ENCODE measurements at regions not wholly inside any gene's neighbourhood (a gene's known extent, or its start where the extent isn't known, plus 50 kb on each side); places are given as distances from the start of the nearest gene placed in this dataset.

- DNase-seq, result peak in 2 of 3 donors; percentile 65 to 73
- Mint-ChIP-seq H3K27me3 (ENCODE audit: low read depth in 3 of 3) (no peaks in the 10 kb centered on the region), H3K27ac (peak overlapping the region in 1 of 7 donors; percentile 48), H3K9me3 (peaks cover 0 to 3% (median 0%) of the 10 kb centered on the region in 7 donors), H3K4me1 (peaks cover 60% of the 10 kb centered on the region), H3K4me3 (no peak overlapping the region), H3K36me3 (no peaks in the 10 kb centered on the region)
- H4K20me1 ChIP-seq (ENCODE audit: insufficient read depth, low read length), result no peaks in the 10 kb centered on the region
- H3K9me3 ChIP-seq (replicated peaks in 1 of 2; ENCODE audit: control insufficient read depth in 1 of 2, insufficient read depth in 1 of 2, low read length in 2 of 2), result no peaks in the 10 kb centered on the region
- peaks cover 0 to 54% of the 10 kb centered on the region in 2 donors for H3K4me1 ChIP-seq (ENCODE audit: control insufficient read depth in 1 of 2, insufficient read depth in 2 of 2, low read length in 2 of 2)
- H3K36me3 ChIP-seq (replicated peaks in 1 of 2; ENCODE audit: control insufficient read depth in 1 of 2, insufficient read depth in 2 of 2, low read length in 2 of 2), result no peaks in the 10 kb centered on the region
- TF ChIP-seq CTCF (IDR thresholded peaks at IDR 0.05), result no peak
- no peak overlapping the region for H2AFZ ChIP-seq (ENCODE audit: insufficient read depth, low read depth, low read length, poor library complexity, severe bottlenecking)
- H3K79me2 ChIP-seq (ENCODE audit: insufficient read depth, low read length), result no peaks in the 10 kb centered on the region
- H3K4me2 ChIP-seq (replicated peaks; ENCODE audit: extremely low read depth, low read length, poor library complexity, severe bottlenecking), result no peak overlapping the region
- H3K4me3 ChIP-seq (replicated peaks in 1 of 3; ENCODE audit: low read depth in 2 of 3, low read length in 3 of 3), result no peak overlapping the region
- H3K27ac ChIP-seq (ENCODE audit: low read depth in 1 of 2, low read length in 2 of 2), result peak overlapping the region in 1 of 2 donors; percentile 48
- H3K27me3 ChIP-seq (ENCODE audit: control insufficient read depth in 2 of 2, insufficient read depth in 2 of 2, low read length in 2 of 2), result no peaks in the 10 kb centered on the region
- H3K9ac ChIP-seq (ENCODE audit: insufficient read depth, low read length, poor library complexity, severe bottlenecking), result no peak overlapping the region
- intact Hi-C loops (cut with micrococcal nuclease), result no loop called here
Observed at GRCh38 chrY:7722566-7722965, 811.0 kb upstream of the AMELY start.

DNA sequence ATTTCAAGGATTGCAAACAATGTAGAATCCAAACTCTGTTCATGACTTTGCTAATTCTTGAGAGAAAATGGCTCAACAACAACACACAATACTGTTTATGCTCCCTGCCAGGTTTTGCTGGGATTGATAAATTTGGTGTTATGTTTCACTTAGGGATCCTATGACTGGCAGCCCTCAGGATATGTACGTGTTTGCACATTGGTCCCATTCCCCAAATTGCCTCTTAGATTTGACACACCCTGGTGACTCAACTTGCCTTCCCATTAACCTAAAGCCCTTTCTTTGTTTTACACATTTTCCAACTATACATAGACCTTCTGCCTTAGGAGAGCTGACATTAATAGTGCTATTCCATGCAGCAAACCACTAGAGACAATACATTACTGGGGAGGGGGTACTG is 809.4 kb upstream of the AMELY start:
- Mint-ChIP-seq H3K4me1 (peaks cover 46% of the 10 kb centered on the region), H3K27me3 (ENCODE audit: low read depth in 3 of 3) (no peaks in the 10 kb centered on the region), H3K36me3 (no peaks in the 10 kb centered on the region), H3K4me3 (no peak overlapping the region), H3K27ac (no peak overlapping the region), H3K9me3 (peaks cover 0 to 3% (median 0%) of the 10 kb centered on the region in 7 donors)
- Histone ChIP-seq H3K9ac (ENCODE audit: insufficient read depth, low read length, poor library complexity, severe bottlenecking) (no peak overlapping the region), H4K20me1 (ENCODE audit: insufficient read depth, low read length) (no peaks in the 10 kb centered on the region), H2AFZ (ENCODE audit: insufficient read depth, low read depth, low read length, poor library complexity, severe bottlenecking) (no peak overlapping the region), H3K4me2 (replicated peaks; ENCODE audit: extremely low read depth, low read length, poor library complexity, severe bottlenecking) (no peak overlapping the region), H3K36me3 (replicated peaks in 1 of 2; ENCODE audit: control insufficient read depth in 1 of 2, insufficient read depth in 2 of 2, low read length in 2 of 2) (no peaks in the 10 kb centered on the region), H3K27ac (ENCODE audit: low read depth in 1 of 2, low read length in 2 of 2) (no peak overlapping the region), H3K9me3 (replicated peaks in 1 of 2; ENCODE audit: control insufficient read depth in 1 of 2, insufficient read depth in 1 of 2, low read length in 2 of 2) (no peaks in the 10 kb centered on the region), H3K4me1 (ENCODE audit: control insufficient read depth in 1 of 2, insufficient read depth in 2 of 2, low read length in 2 of 2) (peaks cover 0 to 41% of the 10 kb centered on the region in 2 donors), H3K27me3 (ENCODE audit: control insufficient read depth in 2 of 2, insufficient read depth in 2 of 2, low read length in 2 of 2) (no peaks in the 10 kb centered on the region), H3K4me3 (replicated peaks in 1 of 3; ENCODE audit: low read depth in 2 of 3, low read length in 3 of 3) (no peak overlapping the region), H3K79me2 (ENCODE audit: insufficient read depth, low read length) (no peaks in the 10 kb centered on the region)
- intact Hi-C loops (cut with micrococcal nuclease), result no loop called here
- WGBS (ENCODE audit: insufficient coverage), result no CpG with 5 or more reads among the region's 1 CpG
- DNase-seq, result no peak
- TF ChIP-seq CTCF (IDR thresholded peaks at IDR 0.05), result no peak

Data from CD14-positive monocyte (primary cell).